Small intestine (tissue), 7 donors: ENCODE measurements at regions not wholly inside any gene's neighbourhood (a gene's known extent, or its start where the extent isn't known, plus 50 kb on each side); places are given as distances from the start of the nearest gene placed in this dataset.
"Not testable (repeated sequence)": the region's sequence is repeated elsewhere in the genome, so short reads cannot be mapped to it uniquely, and the experiment has no call there.

Source experiments
- DNase-seq, 2 donors: peaks; one replicate each; pipeline versions ENCODE4 v3.0.0 to v3.0.0-alpha.2; 2013
- FAIRE-seq: peaks from 2 replicates; lab custom pipeline; 2012; peaks lifted over from hg19 to GRCh38; lab: Jason Lieb, UNC
- H3K27ac ChIP-seq, 3 donors: one replicate each; pipeline ENCODE4 v1.5.1; 2013; ENCODE audit warnings: low read length in 2 of 3, mild to moderate bottlenecking in 2 of 3, control low read depth in 1 of 3, inconsistent platforms in 1 of 3, low read depth in 1 of 3, moderate library complexity in 1 of 3
- H3K27me3 ChIP-seq, 3 donors: one replicate each; pipeline ENCODE4 v1.6.1; 2013; ENCODE audit warnings: low read length in 3 of 3, inconsistent platforms in 1 of 3; ENCODE audit not compliant: control insufficient read depth in 3 of 3, insufficient read depth in 3 of 3
- H3K36me3 ChIP-seq, 3 donors: one replicate each; pipeline ENCODE4 v1.6.1; 2013; ENCODE audit warnings: low read length in 3 of 3, inconsistent platforms in 1 of 3, low read depth in 1 of 3, mild to moderate bottlenecking in 1 of 3, moderate library complexity in 1 of 3; ENCODE audit not compliant: control insufficient read depth in 3 of 3, insufficient read depth in 2 of 3
- H3K4me1 ChIP-seq, 3 donors: one replicate each; pipeline ENCODE4 v1.6.1; 2013; ENCODE audit warnings: low read length in 2 of 3, inconsistent platforms in 1 of 3, low read depth in 1 of 3, mild to moderate bottlenecking in 1 of 3, moderate library complexity in 1 of 3; ENCODE audit not compliant: control insufficient read depth in 3 of 3, insufficient read depth in 2 of 3
- H3K4me3 ChIP-seq, 3 donors: one replicate each; pipeline ENCODE4 v1.5.1; 2013; ENCODE audit warnings: low read length in 3 of 3, control low read depth in 1 of 3, inconsistent platforms in 1 of 3, low read depth in 1 of 3, mild to moderate bottlenecking in 1 of 3, moderate library complexity in 1 of 3
- H3K9me3 ChIP-seq, 2 donors: one replicate each; pipeline ENCODE4 v1.6.1; 2013; ENCODE audit warnings: low read depth in 1 of 2, low read length in 1 of 2; ENCODE audit not compliant: control insufficient read depth in 2 of 2, insufficient read depth in 1 of 2
- WGBS, 3 donors: extraction: QIAGEN DNeasy Blood & Tissue Kit; methylation state at CpG; one replicate each; pipeline ENCODE4 v1.1.7; 2013; 5-methylcytosine and 5-hydroxymethylcytosine counted together
- donor health status: healthy with polysubstance abuse.
- donor health status: control.
- donor health status: control.
- donor health status: Bipolar disorder and iron deficiency.
- donor health status: healthy.

DNA sequence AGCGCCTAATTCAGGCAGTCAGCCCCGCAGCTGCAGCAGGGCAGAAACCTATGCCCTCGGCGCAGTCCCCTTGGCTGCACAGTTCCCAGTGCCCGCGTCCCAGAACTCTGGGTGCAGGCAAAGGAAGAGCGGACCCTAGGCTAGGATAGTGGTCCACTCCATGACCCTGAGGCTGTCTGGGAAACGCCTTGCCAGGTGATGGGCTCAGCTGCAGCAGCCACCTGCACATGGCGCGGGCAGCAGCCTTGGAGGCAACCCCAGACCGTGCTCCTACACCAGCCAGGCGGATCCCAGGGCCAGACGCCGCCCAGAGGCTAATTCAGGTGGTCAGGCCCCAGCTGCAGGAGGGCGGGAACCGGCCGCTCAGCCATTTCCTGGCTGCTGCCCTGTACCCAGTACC is 83.0 kb downstream of the POTEC start:
- H3K36me3 ChIP-seq, H3K27ac ChIP-seq, FAIRE-seq, H3K4me3 ChIP-seq, H3K9me3 ChIP-seq, H3K4me1 ChIP-seq, H3K27me3 ChIP-seq, DNase-seq: not testable (repeated sequence)
- 87 to 90% (median 89%) methylated on average over 17 of the region's 17 CpGs for WGBS, 3 donors

GRCh38 chr18:14459826-14460225 is 83.6 kb downstream of the POTEC start:
- H3K36me3 ChIP-seq, H3K27me3 ChIP-seq, H3K4me1 ChIP-seq, H3K9me3 ChIP-seq, FAIRE-seq, H3K4me3 ChIP-seq, H3K27ac ChIP-seq, DNase-seq: not testable (repeated sequence)
- WGBS, 3 donors: 85 to 91% (median 86%) methylated on average over 19 to 23 of the region's 23 CpGs

DNA sequence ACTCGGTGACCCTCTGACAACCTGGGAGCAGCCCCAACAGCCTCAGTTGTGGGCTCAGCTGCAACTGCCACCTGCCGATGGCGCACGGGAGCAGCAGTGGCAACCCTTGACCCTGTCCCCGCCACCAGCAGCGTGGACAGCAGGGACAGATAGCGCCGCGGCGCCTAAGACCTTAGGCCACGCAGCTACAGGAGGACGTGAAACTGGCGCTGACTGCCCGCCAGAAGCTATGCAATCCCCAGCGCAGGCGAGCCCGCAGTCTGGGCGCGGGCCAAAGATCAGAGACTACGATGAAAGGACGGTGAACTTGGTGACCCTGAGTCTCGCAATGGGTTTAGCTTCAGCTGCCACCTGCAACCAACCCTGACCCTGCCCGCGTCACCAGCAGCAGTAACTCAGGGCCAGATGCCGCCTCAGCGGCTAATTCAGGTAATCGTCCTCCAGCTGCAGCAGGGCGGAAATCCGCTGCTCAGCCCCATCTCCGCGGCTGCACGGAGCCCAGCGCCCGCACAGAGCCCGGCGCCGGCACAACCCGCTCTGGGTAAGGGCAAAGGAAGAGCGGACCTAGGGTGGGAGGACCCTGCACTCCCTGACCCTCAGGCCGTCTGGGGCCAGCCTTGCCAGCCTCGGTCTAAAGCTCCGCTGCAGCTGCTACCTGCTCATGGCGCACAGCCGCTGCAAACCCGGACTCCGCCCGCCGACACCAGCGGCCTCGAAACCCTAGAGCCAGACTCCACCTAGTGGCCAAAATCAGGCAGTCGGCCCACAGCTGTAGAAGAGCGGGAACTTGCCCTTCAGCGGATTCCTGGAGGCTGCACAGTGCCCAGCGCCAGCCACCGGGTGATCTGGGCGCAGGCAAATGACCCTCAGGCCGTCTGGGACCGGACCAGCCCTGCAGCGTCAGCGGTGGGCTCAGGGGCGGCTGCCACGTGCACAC is 85.1 kb downstream of the POTEC start:
- H3K4me3 ChIP-seq: peak overlapping the region in 1 of 3 donors; percentile 33
- 12 to 19% (median 13%) methylated on average over 33 to 58 of the region's 62 CpGs for WGBS, 3 donors
- not testable (repeated sequence) for H3K4me1 ChIP-seq, H3K27ac ChIP-seq, H3K36me3 ChIP-seq, H3K27me3 ChIP-seq, FAIRE-seq, H3K9me3 ChIP-seq
- DNase-seq: peak; percentile 12 to 34

DNA sequence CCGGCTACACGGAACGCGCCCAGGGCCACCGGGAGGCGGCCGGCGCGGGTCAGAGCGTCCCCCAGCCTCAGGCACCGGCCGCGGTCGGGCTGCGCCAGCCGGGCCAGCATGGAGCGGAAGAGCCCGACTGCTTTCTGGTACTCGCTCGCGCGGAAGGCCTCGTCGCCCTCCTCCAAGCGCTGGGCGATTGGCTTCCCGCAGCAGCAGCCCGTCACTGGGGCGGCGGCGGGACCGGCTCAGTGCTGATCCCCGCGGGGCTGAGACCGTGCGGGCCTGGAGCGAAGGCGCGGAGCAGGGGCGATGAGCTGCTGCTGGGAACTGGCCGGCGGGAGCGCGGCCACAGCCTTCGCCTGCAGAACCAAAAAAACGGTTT is 92.8 kb downstream of the POTEC start:
- peak overlapping the region in 1 of 3 donors; percentile 19 for H3K4me3 ChIP-seq
- H3K27ac ChIP-seq, H3K9me3 ChIP-seq, H3K36me3 ChIP-seq, FAIRE-seq, H3K4me1 ChIP-seq, H3K27me3 ChIP-seq: not testable (repeated sequence)
- WGBS, 3 donors: 4 to 6% (median 4%) methylated on average over 22 to 33 of the region's 46 CpGs
- peak; percentile 7 to 13 for DNase-seq

- not testable (repeated sequence) for H3K4me1 ChIP-seq, FAIRE-seq, H3K27me3 ChIP-seq, H3K27ac ChIP-seq, H3K36me3 ChIP-seq, H3K9me3 ChIP-seq
- DNase-seq: peak; percentile 30 to 31
- H3K4me3 ChIP-seq: peak overlapping the region in 1 of 3 donors; percentile 33
- 10 to 20% (median 17%) methylated on average over 11 to 56 of the region's 60 CpGs for WGBS, 3 donors
Observed at GRCh38 chr18:14449995-14450636, 93.3 kb downstream of the POTEC start.

DNA sequence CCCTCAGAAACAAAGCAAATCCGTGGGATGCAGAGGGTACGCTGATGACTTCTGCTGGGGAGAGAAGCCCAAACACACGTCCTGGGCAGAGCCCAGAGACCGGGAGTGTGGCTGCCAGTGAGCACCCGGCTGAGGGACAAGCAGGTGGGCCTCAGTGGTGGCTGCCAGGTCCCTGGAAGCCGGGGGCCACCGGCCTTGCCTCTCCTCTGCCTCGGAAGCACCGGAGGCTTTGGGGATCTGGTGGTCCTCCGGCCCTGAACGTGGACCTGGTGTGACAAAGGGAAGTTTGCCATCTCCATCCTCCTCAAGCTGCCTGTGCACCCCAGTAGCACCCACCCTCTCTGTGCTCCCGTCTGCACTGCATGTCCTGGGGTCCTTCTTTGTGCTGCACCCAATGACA is 94.3 kb downstream of the POTEC start:
- not testable (repeated sequence) for FAIRE-seq, H3K4me3 ChIP-seq, DNase-seq, H3K4me1 ChIP-seq, H3K9me3 ChIP-seq, H3K27me3 ChIP-seq, H3K36me3 ChIP-seq, H3K27ac ChIP-seq
- WGBS, 3 donors: 80 to 83% (median 81%) methylated on average over 5 to 12 of the region's 12 CpGs

DNA sequence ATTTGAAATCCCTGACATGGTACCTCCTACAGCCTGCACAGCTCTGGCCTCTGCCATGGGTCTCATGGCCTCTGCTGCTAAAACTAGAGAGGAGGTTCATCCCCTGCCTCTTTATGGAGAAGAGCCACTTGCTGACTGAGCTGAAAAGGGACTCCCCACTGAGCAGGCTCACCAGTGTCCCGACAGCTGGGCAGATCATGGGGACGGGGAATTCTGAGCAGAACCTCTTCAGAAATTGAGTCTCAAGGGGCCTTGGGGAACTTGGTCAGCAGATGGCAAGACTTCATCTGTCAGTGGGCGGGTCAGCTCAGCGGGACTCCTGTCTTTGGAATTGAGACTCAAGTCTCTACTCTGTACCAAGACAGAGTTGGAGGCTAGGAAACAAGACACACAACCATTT is 95.7 kb downstream of the POTEC start:
- 83 to 89% (median 86%) methylated on average over 4 of the region's 4 CpGs for WGBS, 3 donors
- H3K4me3 ChIP-seq, H3K9me3 ChIP-seq, FAIRE-seq, DNase-seq, H3K27me3 ChIP-seq, H3K4me1 ChIP-seq, H3K27ac ChIP-seq, H3K36me3 ChIP-seq: not testable (repeated sequence)

DNA sequence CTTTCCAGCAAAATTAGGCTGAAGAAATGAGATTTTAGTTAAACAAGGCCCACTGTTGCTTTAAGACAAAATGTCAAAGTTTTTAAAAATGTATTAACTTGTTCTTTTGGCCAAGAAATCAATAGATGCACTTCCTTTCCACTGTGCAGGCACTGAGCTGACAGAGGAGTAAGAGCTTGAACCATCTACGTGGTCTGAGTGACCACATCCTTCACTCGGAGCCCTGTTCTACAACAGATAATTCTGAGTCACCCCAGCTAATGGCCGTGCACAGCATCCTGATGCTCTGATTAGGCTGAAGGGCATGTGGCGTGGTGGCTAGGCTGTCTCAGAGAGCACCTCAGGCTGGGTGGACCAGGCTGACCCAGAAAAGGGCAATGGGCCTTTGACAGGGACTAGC is 107.9 kb downstream of the POTEC start:
- H3K4me1 ChIP-seq, FAIRE-seq: not testable (repeated sequence)
- 48 to 72% (median 64%) methylated on average over 3 to 4 of the region's 4 CpGs for WGBS, 3 donors

More for the DNA sequence above, 107.9 kb downstream of the POTEC start:
- H3K27me3 ChIP-seq, H3K36me3 ChIP-seq, H3K4me3 ChIP-seq, H3K9me3 ChIP-seq, DNase-seq, H3K27ac ChIP-seq: not testable (repeated sequence)
